ENCODE measurements at regions not wholly inside any gene's neighbourhood (a gene's known extent, or its start where the extent isn't known, plus 50 kb on each side); places are given as distances from the start of the nearest gene placed in this dataset.

DNA sequence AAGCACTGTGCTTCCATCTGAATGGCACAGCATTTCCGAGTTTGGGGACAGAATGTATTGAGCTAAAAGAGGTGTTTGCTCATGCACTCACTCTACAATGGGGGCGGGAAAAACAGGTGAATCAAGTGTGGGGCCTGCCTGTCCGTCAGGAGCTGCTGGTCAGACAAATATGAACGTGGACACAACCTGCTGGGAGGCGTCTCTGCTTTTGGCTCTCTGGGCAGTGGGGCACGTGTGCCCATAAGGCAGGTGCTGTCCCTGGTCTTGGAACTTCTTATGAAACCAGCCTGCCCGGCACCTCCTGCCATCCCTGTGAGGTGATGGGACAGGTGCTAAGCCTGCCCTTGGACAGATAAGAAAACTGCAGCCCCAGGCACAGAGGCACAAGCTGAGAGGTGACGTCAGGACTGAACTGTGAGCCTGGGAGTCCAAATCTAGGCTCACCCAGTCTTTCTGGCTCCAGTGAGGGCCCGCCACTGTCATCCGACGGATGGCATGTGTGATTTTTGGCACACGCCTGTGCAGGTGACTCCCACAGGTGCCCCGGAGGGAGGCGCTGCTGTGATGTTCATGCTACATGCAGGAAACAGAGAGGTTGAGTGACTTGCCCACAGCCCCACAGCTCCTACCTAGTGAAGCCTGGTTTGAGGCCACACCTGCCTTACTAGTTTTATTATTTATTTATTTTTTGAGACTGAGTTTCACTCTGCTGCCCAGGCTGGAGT, 51.6 kb downstream of the SMIM38 start:
- H3K4me1 ChIP-seq (ENCODE audit: control insufficient read depth, extremely low read depth, insufficient read depth, low read length): no peaks in the 10 kb centered on the region
- H2AFZ ChIP-seq (ENCODE audit: control insufficient read depth, low read length): no peak overlapping the region
- FAIRE-seq (no peak), DNase-seq (ENCODE audit: low read depth, low spot score) (no peak)
- no peaks in the 10 kb centered on the region for H4K20me1 ChIP-seq (ENCODE audit: control insufficient read depth, extremely low read depth, insufficient read depth, low read length)
- no peaks in the 10 kb centered on the region for H3K36me3 ChIP-seq (ENCODE audit: control insufficient read depth in 2 of 2, extremely low read depth in 1 of 2, insufficient read depth in 2 of 2, low read length in 2 of 2)
- H3K9ac ChIP-seq (ENCODE audit: control insufficient read depth, extremely low read depth, insufficient read depth, low read length): no peak overlapping the region
- H3K9me1 ChIP-seq (ENCODE audit: control insufficient read depth, extremely low read depth, insufficient read depth, low read length): no peaks in the 10 kb centered on the region
- no peak overlapping the region for H3K27ac ChIP-seq (ENCODE audit: control insufficient read depth, insufficient read depth, low read length)
- dilution Hi-C loops (cut with MboI; ENCODE audit: extremely low pct_ligation_motif_present, low sequenced_read_pairs): no loop called here
- H3K79me2 ChIP-seq (ENCODE audit: control insufficient read depth, insufficient read depth, low read length): no peaks in the 10 kb centered on the region
- no peaks in the 10 kb centered on the region for H3K27me3 ChIP-seq (ENCODE audit: control insufficient read depth, extremely low read depth, insufficient read depth, low read length)
- no peak for TF ChIP-seq EZH2 (IDR thresholded peaks at IDR 0.05; ENCODE audit: low read length)
- TF ChIP-seq, protein P1, sequence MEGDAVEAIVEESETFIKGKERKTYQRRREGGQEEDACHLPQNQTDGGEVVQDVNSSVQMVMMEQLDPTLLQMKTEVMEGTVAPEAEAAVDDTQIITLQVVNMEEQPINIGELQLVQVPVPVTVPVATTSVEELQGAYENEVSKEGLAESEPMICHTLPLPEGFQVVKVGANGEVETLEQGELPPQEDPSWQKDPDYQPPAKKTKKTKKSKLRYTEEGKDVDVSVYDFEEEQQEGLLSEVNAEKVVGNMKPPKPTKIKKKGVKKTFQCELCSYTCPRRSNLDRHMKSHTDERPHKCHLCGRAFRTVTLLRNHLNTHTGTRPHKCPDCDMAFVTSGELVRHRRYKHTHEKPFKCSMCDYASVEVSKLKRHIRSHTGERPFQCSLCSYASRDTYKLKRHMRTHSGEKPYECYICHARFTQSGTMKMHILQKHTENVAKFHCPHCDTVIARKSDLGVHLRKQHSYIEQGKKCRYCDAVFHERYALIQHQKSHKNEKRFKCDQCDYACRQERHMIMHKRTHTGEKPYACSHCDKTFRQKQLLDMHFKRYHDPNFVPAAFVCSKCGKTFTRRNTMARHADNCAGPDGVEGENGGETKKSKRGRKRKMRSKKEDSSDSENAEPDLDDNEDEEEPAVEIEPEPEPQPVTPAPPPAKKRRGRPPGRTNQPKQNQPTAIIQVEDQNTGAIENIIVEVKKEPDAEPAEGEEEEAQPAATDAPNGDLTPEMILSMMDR (optimal IDR thresholded peaks at IDR 0.05 in 1 of 3, IDR thresholded peaks at IDR 0.05 in 1 of 3, conservative IDR thresholded peaks at IDR 0.05 in 1 of 3; ENCODE audit: extremely low read depth in 1 of 3, insufficient read depth in 2 of 3, low read length in 3 of 3): no peak
- H3K9me3 ChIP-seq (ENCODE audit: control insufficient read depth, low read depth, low read length): no peaks in the 10 kb centered on the region
- H3K4me2 ChIP-seq (ENCODE audit: control insufficient read depth, extremely low read depth, insufficient read depth, low read depth, low read length): no peak overlapping the region
- no peak overlapping the region for H3K4me3 ChIP-seq (ENCODE audit: control insufficient read depth in 2 of 3, extremely low read depth in 1 of 3, insufficient read depth in 2 of 3, low read depth in 1 of 3, low read length in 3 of 3)

DNA sequence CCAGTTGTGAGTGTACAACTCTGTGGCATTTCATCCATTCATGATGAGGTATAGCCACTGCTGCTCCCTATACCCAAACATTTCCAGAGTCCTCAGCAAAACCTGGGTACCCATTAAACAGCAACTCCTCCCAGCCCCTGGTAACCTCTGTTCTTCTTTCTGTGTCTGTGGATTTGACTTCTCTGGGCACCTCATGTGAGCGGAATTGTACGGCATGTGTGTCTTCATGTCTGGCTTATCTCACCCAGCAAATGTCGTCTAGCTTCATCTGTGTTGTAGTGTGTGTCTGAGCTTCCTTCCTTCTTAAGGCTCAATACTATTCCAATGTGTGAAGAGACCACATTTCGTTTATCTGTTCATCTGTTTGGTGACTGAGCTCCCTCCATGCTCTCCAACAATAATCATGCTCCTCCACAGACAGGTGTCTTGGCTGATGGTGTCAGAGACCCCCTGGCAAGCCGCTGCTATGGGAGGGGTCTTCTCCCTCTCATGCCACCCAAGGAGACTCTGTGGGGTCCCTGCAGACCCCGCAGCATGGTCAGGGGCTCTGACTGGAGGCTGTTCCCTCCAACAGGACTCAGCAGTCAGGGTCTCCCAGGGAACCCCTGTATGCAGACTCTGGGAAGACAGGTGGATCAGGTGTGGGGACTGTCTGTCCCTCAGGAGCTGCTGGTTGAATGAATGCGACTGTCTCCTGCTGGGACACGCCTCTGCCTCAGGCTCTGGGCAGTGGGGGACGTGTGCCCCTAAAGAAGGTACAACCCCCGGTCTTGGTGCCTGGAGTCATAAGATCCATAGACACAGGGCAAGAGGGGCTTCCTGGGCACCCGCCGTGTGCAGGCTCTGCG, 52.7 kb downstream of the SMIM38 start:
- Histone ChIP-seq H3K79me2 (ENCODE audit: control insufficient read depth, insufficient read depth, low read length) (no peaks in the 10 kb centered on the region), H3K4me2 (ENCODE audit: control insufficient read depth, extremely low read depth, insufficient read depth, low read depth, low read length) (no peak overlapping the region), H3K9me3 (ENCODE audit: control insufficient read depth, low read depth, low read length) (no peaks in the 10 kb centered on the region), H3K36me3 (ENCODE audit: control insufficient read depth in 2 of 2, extremely low read depth in 1 of 2, insufficient read depth in 2 of 2, low read length in 2 of 2) (no peaks in the 10 kb centered on the region), H3K4me1 (ENCODE audit: control insufficient read depth, extremely low read depth, insufficient read depth, low read length) (no peaks in the 10 kb centered on the region), H3K9ac (ENCODE audit: control insufficient read depth, extremely low read depth, insufficient read depth, low read length) (no peak overlapping the region), H3K27me3 (ENCODE audit: control insufficient read depth, extremely low read depth, insufficient read depth, low read length) (peaks cover 5% of the 10 kb centered on the region), H3K9me1 (ENCODE audit: control insufficient read depth, extremely low read depth, insufficient read depth, low read length) (no peaks in the 10 kb centered on the region), H3K27ac (ENCODE audit: control insufficient read depth, insufficient read depth, low read length) (no peak overlapping the region), H4K20me1 (ENCODE audit: control insufficient read depth, extremely low read depth, insufficient read depth, low read length) (no peaks in the 10 kb centered on the region), H3K4me3 (ENCODE audit: control insufficient read depth in 2 of 3, extremely low read depth in 1 of 3, insufficient read depth in 2 of 3, low read depth in 1 of 3, low read length in 3 of 3) (no peak overlapping the region), H2AFZ (ENCODE audit: control insufficient read depth, low read length) (no peak overlapping the region)
- FAIRE-seq (no peak), DNase-seq (ENCODE audit: low read depth, low spot score) (no peak)
- TF ChIP-seq, protein P1 (optimal IDR thresholded peaks at IDR 0.05 in 1 of 3, IDR thresholded peaks at IDR 0.05 in 1 of 3, conservative IDR thresholded peaks at IDR 0.05 in 1 of 3; ENCODE audit: extremely low read depth in 1 of 3, insufficient read depth in 2 of 3, low read length in 3 of 3): no peak
- TF ChIP-seq EZH2 (IDR thresholded peaks at IDR 0.05; ENCODE audit: low read length): no peak
- dilution Hi-C loops (cut with MboI; ENCODE audit: extremely low pct_ligation_motif_present, low sequenced_read_pairs): no loop called here
